Mammary epithelial cell (primary cell): ENCODE measurements at regions not wholly inside any gene's neighbourhood (a gene's known extent, or its start where the extent isn't known, plus 50 kb on each side); places are given as distances from the start of the nearest gene placed in this dataset.

ENCODE experiments used
- CTCF ChIP-seq, 2 donors: IDR thresholded peaks in 1 of 2; conservative IDR thresholded peaks in 1 of 2; 2 replicates each; pipeline ENCODE4 v1.5.1; 2011 to 2012; ENCODE audit warnings: inconsistent platforms in 2 of 2, low read length in 2 of 2, mild to moderate bottlenecking in 2 of 2, control low read depth in 1 of 2, low read depth in 1 of 2; ENCODE audit not compliant: insufficient read depth in 1 of 2; ENCODE audit errors: extremely low read depth in 1 of 2
- EZH2 ChIP-seq: IDR thresholded peaks from 2 replicates; pipeline ENCODE4 v1.6.1; 2012; ENCODE audit warnings: low read length, inconsistent platforms, borderline replicate concordance

- no peak for TF ChIP-seq CTCF (conservative IDR thresholded peaks at IDR 0.05 in 1 of 2, IDR thresholded peaks at IDR 0.05 in 1 of 2; ENCODE audit: extremely low read depth in 1 of 2, insufficient read depth in 1 of 2, low read depth in 1 of 2, low read length in 2 of 2)
- no peak for TF ChIP-seq EZH2
Measured at GRCh38 chr3:124084022-124084881, 92.3 kb upstream of the ROPN1 start.
